GM19397 (cell line): ENCODE measurements at regions not wholly inside any gene's neighbourhood (a gene's known extent, or its start where the extent isn't known, plus 50 kb on each side); places are given as distances from the start of the nearest gene placed in this dataset.
A peak's percentile ranks its signal among the peaks of the same experiment; 100 is the strongest.

ENCODE experiments used
- ATAC-seq: cut with Tn5 transposase; IDR thresholded peaks from one replicate; pipeline ENCODE4 v1.9.1; 2021; ENCODE audit warnings: mild to moderate bottlenecking, moderate library complexity; ENCODE audit not compliant: unreplicated experiment

GRCh38 chr18:4653418-4653817 is 198.3 kb upstream of the DLGAP1 start:
- no peak for ATAC-seq

DNA sequence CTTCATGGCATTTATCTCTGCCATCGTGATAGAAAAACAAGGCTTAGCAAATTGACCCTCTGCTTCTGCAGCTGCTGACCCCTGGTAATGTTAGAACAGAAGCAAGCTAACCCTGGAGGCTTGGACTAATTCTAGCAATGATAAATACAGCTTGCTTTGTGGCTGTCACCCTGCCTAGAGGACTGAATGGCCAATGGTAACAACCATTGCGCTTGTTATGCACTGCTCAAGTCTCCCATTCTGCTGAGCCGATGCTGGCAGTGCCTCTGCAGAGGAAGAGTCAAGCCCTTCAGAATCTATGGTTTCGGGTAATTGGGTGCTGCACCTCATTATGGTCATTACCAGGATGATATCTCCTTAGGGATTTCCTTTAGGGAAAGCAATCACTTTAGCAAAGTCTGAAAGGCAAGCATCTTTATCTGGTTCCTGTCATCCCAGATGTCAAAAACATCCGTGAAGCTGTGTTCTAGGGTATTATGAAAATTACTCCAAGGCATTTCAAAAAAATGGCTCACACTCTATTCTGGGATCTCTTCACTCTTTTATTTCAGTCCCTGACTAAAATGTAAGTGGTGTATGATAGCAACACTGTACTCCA is 186.8 kb upstream of the DLGAP1 start:
- ATAC-seq: no peak

- ATAC-seq: no peak
These were observed 185.4 kb upstream of the DLGAP1 start for GRCh38 chr18:4640349-4641012.

GRCh38 chr18:4639628-4640310 is 184.7 kb upstream of the DLGAP1 start:
- ATAC-seq: peak; percentile 93

DNA sequence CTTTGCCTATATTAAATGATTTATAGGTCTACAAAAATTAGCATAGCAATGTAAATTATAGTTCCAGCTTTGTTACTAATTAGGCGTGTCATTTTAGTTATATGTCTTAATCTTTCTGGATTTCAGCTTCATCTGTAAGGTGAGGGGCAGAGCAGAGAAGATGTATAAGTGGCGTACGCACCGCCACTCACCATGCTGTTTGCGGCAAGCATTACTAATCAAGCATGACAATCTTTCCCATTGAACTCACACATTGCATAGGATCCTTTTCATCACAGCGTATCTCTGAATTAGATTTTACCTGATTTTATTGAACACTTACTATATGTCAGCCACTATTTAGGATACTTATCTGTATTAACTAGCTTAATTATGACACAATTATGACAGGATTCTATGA is 183.6 kb upstream of the DLGAP1 start:
- ATAC-seq: no peak

GRCh38 chr18:4637876-4638275 is 182.8 kb upstream of the DLGAP1 start:
- no peak for ATAC-seq

- no peak for ATAC-seq
These were observed 181.9 kb upstream of the DLGAP1 start for GRCh38 chr18:4636967-4637366.

GRCh38 chr18:4631239-4631638 is 176.1 kb upstream of the DLGAP1 start:
- no peak for ATAC-seq

- no peak for ATAC-seq
These were observed 150.1 kb upstream of the DLGAP1 start for GRCh38 chr18:4605212-4605611.

DNA sequence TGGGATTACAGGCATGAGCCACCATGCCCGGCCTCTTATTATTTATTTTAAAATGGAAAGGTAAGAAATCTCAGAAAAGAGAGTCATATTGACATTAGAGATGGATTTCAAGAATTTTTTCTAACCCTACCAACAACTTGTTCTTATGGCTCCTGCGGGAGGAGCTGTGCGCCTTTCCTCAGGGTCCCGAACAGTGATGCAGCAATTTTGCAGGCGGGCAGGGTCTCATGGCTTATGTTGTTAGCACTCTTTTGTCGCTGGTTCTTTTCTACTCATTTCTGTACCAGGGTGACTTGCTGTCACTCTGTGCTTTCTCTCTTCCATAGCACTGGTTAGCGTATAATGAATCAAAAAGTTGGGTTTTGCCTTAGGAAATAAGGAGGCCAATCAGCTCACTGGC is 148.8 kb upstream of the DLGAP1 start:
- ATAC-seq: no peak

DNA sequence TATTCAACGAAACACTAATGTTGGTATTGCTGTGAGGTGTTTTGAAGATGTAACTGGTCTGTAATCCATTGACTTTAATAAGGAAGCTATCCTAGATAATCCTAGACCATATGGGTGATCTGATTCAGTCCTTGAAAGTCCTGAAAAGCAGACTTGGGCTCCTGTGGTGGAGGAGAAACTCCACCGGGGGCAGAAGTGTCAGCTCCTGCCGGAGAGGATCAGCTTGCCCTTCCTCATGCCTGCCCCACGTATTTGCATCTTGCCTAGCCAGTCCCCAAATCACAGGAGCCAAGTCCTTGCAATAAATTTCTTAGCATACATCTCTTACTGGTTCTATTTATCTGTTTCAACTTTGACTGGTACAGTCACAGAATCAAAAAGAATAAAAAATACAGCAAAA is 144.2 kb upstream of the DLGAP1 start:
- no peak for ATAC-seq

GRCh38 chr18:4597301-4597700 is 142.2 kb upstream of the DLGAP1 start:
- no peak for ATAC-seq

DNA sequence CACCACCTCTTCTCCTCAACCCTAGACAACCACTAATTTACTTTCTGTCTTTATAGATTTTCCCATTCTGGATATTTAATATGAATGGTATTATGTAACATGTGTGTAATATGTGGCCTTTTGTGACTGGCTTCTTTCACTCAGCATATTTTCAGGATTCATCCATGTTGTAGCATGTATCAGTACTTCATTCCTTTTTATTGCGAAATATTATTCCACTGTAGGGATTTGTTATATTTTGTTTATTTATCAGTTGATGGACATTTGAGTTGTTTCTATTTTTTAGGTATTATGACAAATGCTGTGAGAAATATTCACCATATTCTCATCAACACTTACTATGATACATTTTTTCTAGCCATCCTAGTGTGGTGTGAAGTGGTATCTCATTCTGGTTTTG is 138.8 kb upstream of the DLGAP1 start:
- no peak for ATAC-seq

DNA sequence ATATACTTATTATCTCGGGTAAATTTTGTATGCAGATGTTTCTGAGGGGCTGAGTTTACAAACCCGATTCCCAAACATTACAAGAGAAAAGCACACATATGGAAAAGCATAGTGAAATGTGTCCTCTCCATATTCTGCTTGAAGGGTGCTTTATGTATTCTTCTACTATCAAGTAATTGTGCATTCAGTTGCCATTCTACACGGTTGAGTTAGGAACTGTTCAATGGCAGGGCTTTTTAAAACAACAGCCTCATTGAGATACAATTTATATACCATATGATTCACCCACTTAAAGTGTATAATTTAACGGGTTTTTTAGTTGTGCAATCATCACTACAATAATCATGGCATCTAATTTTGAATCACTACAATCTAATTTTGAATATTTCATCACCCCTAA is 138.4 kb upstream of the DLGAP1 start:
- ATAC-seq: no peak

DNA sequence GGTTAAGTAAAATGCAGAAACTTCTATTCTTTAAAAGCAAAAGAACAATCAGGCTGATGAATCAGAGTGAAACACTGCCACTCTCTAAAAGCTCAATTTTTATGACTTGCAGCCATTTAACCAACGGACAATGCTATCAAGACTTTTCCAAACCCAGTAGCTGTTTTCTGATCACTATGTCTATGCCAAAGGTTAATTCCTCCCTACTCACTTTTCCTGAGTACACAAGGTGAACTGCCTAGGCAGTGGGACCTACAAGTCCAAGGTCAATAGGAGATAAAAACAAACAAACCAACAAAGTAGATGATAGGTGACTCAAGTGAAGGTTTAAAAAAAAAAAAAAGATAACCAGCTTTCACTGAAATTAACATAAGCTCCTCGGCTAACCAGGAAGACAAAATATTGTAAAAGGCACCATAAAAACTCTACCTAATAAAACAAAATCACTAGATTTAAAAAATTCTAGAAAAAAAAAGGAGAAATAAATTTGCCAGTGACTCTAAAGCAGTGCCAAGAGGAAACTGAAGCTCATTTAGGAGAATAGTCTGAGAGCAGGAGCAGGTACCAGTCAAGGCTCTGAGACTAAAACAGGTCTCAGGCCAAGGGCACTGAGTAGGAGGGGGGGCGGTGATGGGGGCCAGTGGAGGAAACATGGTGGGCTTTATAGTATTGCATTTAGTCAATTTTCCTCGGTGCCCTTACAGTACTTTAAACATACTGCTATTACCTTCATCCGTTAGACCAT is 134.1 kb upstream of the DLGAP1 start:
- no peak for ATAC-seq

- no peak for ATAC-seq
These were observed 132.1 kb upstream of the DLGAP1 start for GRCh38 chr18:4587204-4587603.

GRCh38 chr18:4586731-4587130 is 131.6 kb upstream of the DLGAP1 start:
- no peak for ATAC-seq

GRCh38 chr18:4582431-4583335 is 127.6 kb upstream of the DLGAP1 start:
- no peak for ATAC-seq

GRCh38 chr18:4581966-4582365 is 126.9 kb upstream of the DLGAP1 start:
- no peak for ATAC-seq

DNA sequence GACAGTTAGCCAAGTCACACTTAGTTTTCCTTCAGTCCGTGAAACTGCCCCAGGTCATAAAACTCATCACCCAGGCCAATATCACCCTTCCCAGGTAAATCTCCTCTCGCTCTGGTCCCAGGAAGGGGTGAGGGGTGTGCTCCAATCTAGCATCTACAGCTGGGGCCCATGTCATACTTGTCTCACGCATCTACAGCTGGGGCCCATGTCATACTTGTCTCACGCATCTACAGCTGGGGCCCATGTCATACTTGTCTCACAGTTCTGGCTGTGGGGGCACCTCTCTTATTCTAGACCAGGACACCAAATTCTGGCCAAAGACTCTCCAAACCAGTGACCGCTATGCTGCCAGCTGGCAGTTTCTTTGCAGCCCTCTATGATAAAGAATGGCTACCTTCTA is 123.3 kb upstream of the DLGAP1 start:
- no peak for ATAC-seq

DNA sequence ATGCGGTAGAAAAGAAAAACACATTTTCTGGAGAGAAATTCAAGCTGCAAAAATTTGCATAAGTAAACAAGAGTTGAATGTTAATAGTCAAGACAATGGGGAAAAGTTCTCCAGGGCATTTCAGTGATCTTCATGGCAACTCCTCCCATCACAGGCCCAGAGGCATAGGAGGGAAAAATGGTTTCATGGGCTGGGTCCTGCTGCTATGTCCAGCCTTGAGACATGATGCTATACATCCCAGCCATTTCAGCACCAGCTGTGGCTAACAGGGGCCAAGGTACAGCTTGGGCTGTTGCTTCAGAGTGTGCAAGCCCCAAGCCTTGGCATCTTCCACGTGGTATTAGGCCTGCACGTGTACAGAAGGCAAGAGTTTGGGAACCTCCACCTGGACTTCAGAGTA is 118.6 kb upstream of the DLGAP1 start:
- ATAC-seq: no peak
